ENCODE measurements at regions not wholly inside any gene's neighbourhood (a gene's known extent, or its start where the extent isn't known, plus 50 kb on each side); places are given as distances from the start of the nearest gene placed in this dataset.

DNA sequence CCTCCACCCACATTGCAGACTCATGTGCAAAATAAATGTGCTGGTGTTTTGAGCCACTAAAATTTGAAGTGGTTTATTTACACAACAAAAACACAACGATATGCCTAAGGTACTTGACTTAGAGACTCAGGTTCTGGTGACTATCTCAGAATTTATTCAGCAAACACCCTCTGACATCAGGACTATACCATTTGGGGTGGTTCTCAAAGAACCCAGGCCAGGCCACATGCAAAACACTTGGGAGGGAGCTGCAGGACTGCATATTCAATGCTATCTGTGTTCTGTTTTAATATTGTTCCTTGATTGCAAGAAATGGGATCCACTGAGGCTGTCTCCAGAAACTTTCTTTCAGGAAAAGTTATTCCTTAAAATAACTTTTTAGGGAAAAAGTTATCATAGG, 91.6 kb downstream of the LINC00237 start:
- no peaks in the 10 kb centered on the region for H3K9me3 ChIP-seq
- H3K4me3 ChIP-seq, result no peak overlapping the region
- no peaks in the 10 kb centered on the region for H3K36me3 ChIP-seq
- no peaks in the 10 kb centered on the region for H3K27me3 ChIP-seq
- intact Hi-C loops (cut with DNase I), result no loop called here
- no peak overlapping the region for H3K9ac ChIP-seq (ENCODE audit: low read depth in 2 of 2, low read length in 2 of 2)
- TF ChIP-seq, protein P1, sequence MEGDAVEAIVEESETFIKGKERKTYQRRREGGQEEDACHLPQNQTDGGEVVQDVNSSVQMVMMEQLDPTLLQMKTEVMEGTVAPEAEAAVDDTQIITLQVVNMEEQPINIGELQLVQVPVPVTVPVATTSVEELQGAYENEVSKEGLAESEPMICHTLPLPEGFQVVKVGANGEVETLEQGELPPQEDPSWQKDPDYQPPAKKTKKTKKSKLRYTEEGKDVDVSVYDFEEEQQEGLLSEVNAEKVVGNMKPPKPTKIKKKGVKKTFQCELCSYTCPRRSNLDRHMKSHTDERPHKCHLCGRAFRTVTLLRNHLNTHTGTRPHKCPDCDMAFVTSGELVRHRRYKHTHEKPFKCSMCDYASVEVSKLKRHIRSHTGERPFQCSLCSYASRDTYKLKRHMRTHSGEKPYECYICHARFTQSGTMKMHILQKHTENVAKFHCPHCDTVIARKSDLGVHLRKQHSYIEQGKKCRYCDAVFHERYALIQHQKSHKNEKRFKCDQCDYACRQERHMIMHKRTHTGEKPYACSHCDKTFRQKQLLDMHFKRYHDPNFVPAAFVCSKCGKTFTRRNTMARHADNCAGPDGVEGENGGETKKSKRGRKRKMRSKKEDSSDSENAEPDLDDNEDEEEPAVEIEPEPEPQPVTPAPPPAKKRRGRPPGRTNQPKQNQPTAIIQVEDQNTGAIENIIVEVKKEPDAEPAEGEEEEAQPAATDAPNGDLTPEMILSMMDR (IDR thresholded peaks at IDR 0.05), result no peak
- no peak for DNase-seq
- no peak overlapping the region for H3K27ac ChIP-seq
- H3K4me1 ChIP-seq, result no peaks in the 10 kb centered on the region

DNA sequence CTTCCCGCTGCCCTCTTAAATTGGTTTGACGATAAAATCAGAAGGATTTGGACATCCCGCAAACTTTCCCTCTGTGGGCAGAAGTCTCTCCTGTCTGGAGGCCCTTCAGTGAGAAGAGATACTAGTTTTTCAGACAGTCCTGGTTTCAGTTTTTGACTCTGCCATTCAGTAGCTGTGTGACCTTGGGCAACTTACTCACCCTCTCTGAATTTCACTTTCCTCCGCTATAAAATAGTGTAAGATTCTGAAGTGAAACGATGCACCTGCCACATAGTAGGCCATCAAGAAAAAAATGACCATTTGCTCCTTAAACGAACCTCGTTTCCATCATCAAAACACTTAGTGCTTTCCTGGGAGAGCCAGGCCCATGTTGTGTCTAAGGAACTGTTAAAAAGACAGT, 97.2 kb downstream of the LINC00237 start:
- H3K9me3 ChIP-seq, result no peaks in the 10 kb centered on the region
- H3K9ac ChIP-seq (ENCODE audit: low read depth in 2 of 2, low read length in 2 of 2), result no peak overlapping the region
- intact Hi-C loops (cut with DNase I), result no loop called here
- H3K4me1 ChIP-seq, result no peaks in the 10 kb centered on the region
- H3K36me3 ChIP-seq, result no peaks in the 10 kb centered on the region
- no peak overlapping the region for H3K4me3 ChIP-seq
- no peaks in the 10 kb centered on the region for H3K27me3 ChIP-seq
- TF ChIP-seq, protein P1 (IDR thresholded peaks at IDR 0.05), result no peak
- H3K27ac ChIP-seq, result no peak overlapping the region
- DNase-seq, result no peak

DNA sequence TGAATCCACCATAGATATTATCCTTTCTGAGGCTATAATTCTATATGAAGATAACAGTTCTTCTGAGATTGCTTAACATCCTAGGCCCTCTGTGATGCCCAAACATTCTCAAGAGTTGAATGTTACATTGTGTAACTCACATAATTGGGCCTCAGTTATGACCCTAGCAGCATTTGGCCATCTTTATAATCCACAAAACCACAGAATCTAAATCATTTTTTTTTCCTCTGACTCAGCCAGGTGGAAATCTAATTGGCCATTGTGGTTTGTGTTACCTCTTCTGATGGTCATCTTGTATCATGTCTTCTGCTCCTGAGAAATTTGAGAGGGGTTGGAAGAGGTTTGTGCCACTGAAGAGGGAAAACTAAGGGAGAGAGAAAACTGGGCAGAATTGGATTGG, 99.5 kb downstream of the LINC00237 start:
- Histone ChIP-seq H3K27me3 (no peaks in the 10 kb centered on the region), H3K4me1 (no peaks in the 10 kb centered on the region), H3K4me3 (no peak overlapping the region), H3K27ac (no peak overlapping the region), H3K9me3 (no peaks in the 10 kb centered on the region), H3K9ac (ENCODE audit: low read depth in 2 of 2, low read length in 2 of 2) (no peak overlapping the region), H3K36me3 (no peaks in the 10 kb centered on the region)
- TF ChIP-seq, protein P1 (IDR thresholded peaks at IDR 0.05), result no peak
- intact Hi-C loops (cut with DNase I), result no loop called here
- no peak for DNase-seq

DNA sequence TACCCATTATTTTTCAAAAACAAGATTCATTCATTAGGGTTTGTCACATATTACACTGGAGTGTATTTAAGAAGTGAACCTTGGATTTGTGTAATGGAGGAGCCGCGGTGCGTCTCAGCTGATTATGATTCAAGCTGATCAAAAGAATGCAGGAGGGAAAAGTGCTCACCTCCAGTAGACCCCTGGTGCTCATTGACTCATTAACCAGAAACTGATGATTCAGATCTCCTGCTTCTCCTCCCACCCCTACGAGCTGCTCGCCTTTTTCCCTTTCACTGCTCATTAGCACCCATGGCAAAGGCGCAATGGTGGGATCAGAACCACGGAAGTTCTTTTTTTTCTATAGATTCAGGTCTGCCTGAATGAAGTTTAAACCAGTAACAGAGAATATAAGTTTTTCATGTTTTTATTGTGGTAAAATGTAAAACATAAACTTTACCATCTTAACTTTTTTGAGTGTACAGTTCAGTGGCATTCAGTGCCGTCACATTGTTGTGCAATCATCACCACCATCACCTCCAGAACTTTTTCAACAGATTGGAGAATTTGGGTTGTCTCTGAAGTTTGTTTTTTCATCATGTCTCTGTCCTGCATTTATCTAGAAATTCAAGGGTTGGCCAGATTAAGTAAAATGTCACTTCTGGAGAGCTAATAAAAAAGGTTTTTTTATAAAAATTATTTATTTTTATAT, 101.6 kb downstream of the LINC00237 start:
- Histone ChIP-seq H3K4me1 (no peaks in the 10 kb centered on the region), H3K4me3 (no peak overlapping the region), H3K36me3 (no peaks in the 10 kb centered on the region), H3K27me3 (no peaks in the 10 kb centered on the region), H3K9ac (ENCODE audit: low read depth in 2 of 2, low read length in 2 of 2) (no peak overlapping the region), H3K9me3 (no peaks in the 10 kb centered on the region), H3K27ac (no peak overlapping the region)
- intact Hi-C loops (cut with DNase I), result no loop called here
- no peak for DNase-seq
- TF ChIP-seq, protein P1 (IDR thresholded peaks at IDR 0.05), result no peak

DNA sequence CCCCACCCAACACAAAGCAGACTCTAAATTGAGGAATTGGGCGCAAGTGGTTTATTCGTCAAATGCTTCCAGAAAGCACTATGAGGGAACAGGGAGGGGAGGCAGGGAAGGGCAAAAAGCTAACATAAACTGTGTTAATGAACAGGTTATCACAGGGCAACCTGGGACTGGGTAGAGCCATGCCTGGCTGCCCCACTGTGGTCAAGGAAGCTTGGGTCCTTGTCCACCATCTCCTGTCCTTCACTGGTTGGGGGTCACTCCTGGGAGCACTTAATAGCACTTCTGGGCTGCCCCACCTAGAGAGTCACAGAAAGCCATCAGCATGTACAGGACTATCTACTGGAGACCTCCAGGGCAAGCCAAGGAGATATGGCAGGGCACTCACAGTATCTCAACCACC, 102.3 kb downstream of the LINC00237 start:
- H3K27ac ChIP-seq, result no peak overlapping the region
- H3K4me1 ChIP-seq, result no peaks in the 10 kb centered on the region
- no peaks in the 10 kb centered on the region for H3K9me3 ChIP-seq
- no peaks in the 10 kb centered on the region for H3K36me3 ChIP-seq
- no peak overlapping the region for H3K4me3 ChIP-seq
- DNase-seq, result no peak
- TF ChIP-seq, protein P1 (IDR thresholded peaks at IDR 0.05), result no peak
- H3K9ac ChIP-seq (ENCODE audit: low read depth in 2 of 2, low read length in 2 of 2), result no peak overlapping the region
- no peaks in the 10 kb centered on the region for H3K27me3 ChIP-seq
- intact Hi-C loops (cut with DNase I), result no loop called here

Data from colonic mucosa (tissue), 4 donors.